A673 (cell line): ENCODE measurements at regions not wholly inside any gene's neighbourhood (a gene's known extent, or its start where the extent isn't known, plus 50 kb on each side); places are given as distances from the start of the nearest gene placed in this dataset.

Source experiments
- BruUV-seq: library from RNA; stranded (reverse); fragments of 400-500 nt; replicated peaks from 2 replicates; lab custom pipeline; 2021; lab: Mats Ljungman, UMichigan
- CTCF ChIA-PET: fragments of 300-600 bp; sonication (Branson Sonifier 250); formaldehyde crosslinking; loops from one replicate; lab custom pipeline; 2022; ENCODE audit warnings: antibody characterized with exemption; lab: Charles Lee
- POLR2A ChIA-PET: fragments of 300-600 bp; sonication (Branson Sonifier 250); formaldehyde crosslinking; loops from one replicate; lab custom pipeline; 2022; ENCODE audit warnings: antibody characterized with exemption; ENCODE audit not compliant: low non-redundant PET; lab: Charles Lee
- DNase-seq: peaks from one replicate; pipeline ENCODE4 v3.0.0-alpha.2; 2015; ENCODE audit warnings: low spot score
- H3K27ac ChIP-seq: fragments of 200-600 bp; sonication (generic); 2 replicates; pipeline ENCODE4 v1.5.1; 2016; ENCODE audit warnings: mixed run types, low read depth, mild to moderate bottlenecking, mixed read lengths, antibody characterized with exemption, low read length; ENCODE audit not compliant: poor library complexity, severe bottlenecking
- H3K27me3 ChIP-seq: fragments of 200-600 bp; sonication (generic); replicated peaks from 2 replicates; pipeline ENCODE4 v1.6.1; 2017; ENCODE audit warnings: mixed run types, low read depth, mild to moderate bottlenecking, mixed read lengths, antibody characterized with exemption, low read length; ENCODE audit not compliant: insufficient read depth, poor library complexity
- H3K36me3 ChIP-seq: fragments of 200-600 bp; sonication (generic); 2 replicates; pipeline ENCODE4 v1.6.1; 2016; ENCODE audit warnings: mixed run types, mild to moderate bottlenecking, mixed read lengths, antibody characterized with exemption, low read length; ENCODE audit not compliant: insufficient read depth, poor library complexity, severe bottlenecking
- H3K4me1 ChIP-seq: fragments of 200-600 bp; sonication (generic); 2 replicates; pipeline ENCODE4 v1.6.1; 2017; ENCODE audit warnings: mixed run types, mild to moderate bottlenecking, mixed read lengths, antibody characterized with exemption, low read length; ENCODE audit not compliant: insufficient read depth, poor library complexity, severe bottlenecking
- H3K4me3 ChIP-seq: fragments of 200-600 bp; sonication (generic); 2 replicates; pipeline ENCODE4 v1.5.1; 2016; ENCODE audit warnings: low read depth, mixed run types, mild to moderate bottlenecking, mixed read lengths, low read length; ENCODE audit not compliant: poor library complexity, severe bottlenecking
- H3K9me3 ChIP-seq: fragments of 200-600 bp; sonication (generic); 2 replicates; pipeline ENCODE4 v1.6.1; 2016; ENCODE audit warnings: mixed run types, low read depth, mild to moderate bottlenecking, mixed read lengths, antibody characterized with exemption, low read length; ENCODE audit not compliant: poor library complexity, severe bottlenecking
- CTCF ChIP-seq: fragments of 300-800, 200-600 bp; sonication (generic); conservative IDR thresholded peaks from 2 replicates; pipeline ENCODE4 v1.5.1; 2017; ENCODE audit warnings: low read depth, mild to moderate bottlenecking, antibody characterized with exemption, low read length, moderate library complexity, mixed read lengths
- EZH2 ChIP-seq: fragments of 200-600 bp; sonication (generic); IDR thresholded peaks from 2 replicates; pipeline ENCODE4 v1.6.1; 2017; ENCODE audit warnings: borderline replicate concordance, low read depth, mild to moderate bottlenecking, mixed read lengths, antibody characterized with exemption, low read length; ENCODE audit not compliant: poor library complexity, severe bottlenecking
- intact Hi-C: fragments of 100-400 bp; cut with micrococcal nuclease; formaldehyde crosslinking; loops from one replicate; pipeline ENCODE4 v1.10.0; 2022; ENCODE audit not compliant: unreplicated experiment

DNA sequence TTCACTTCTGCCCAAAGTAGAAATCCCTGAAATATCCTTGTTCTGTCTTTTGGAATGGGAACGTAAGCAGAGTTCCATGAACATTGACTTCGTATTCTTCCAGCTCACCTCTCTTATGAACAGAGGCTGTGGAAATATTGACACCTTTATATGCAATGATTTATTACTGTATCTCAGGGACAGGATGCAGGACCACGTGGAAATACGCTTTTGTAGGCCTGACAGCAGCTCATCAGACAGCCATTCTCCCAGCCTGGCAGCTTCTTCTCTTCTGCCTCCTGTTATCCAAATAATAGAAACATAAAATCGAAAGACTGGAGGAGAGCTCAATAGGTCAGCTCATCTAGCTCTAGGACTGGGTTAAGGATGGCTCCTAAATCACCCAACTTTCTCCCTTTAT is 106.2 kb upstream of the DTNBP1 start:
- no peak overlapping the region for H3K27ac ChIP-seq
- CTCF ChIA-PET: no interaction called here

DNA sequence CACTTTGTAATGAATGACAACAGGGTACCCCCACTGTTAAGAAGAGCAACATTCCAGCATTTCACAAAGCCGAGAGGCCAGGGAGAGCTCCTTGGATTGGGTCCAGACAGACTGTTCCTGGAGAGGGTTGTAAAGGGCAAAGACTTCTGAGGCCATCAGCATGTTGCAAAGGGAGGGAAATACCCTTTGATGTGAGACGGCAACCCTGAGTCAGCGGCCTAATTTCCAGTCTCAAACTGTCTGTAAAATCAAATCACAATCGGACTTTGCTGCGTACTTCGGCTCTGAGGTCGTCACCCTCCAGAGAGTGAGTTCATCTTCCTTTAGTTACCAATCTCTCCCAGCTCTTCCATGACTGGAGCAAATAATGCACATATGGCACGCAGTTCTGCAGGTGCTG is 101.0 kb upstream of the DTNBP1 start:
- Histone ChIP-seq H3K27ac (no peak overlapping the region), H3K9me3 (no peaks in the 10 kb centered on the region), H3K36me3 (no peaks in the 10 kb centered on the region), H3K27me3 (no peaks in the 10 kb centered on the region), H3K4me1 (no peaks in the 10 kb centered on the region), H3K4me3 (no peak overlapping the region)
- DNase-seq: no peak
- CTCF ChIA-PET: no interaction called here
- intact Hi-C loops: no loop called here
- TF ChIP-seq CTCF (no peak), EZH2 (no peak)
- POLR2A ChIA-PET: no interaction called here
- no TSS peak for BruUV-seq

More for the DNA sequence above, 106.2 kb upstream of the DTNBP1 start:
- no peak for DNase-seq
- no peaks in the 10 kb centered on the region for H3K4me1 ChIP-seq
- BruUV-seq: no TSS peak
- intact Hi-C loops: no loop called here
- TF ChIP-seq EZH2 (no peak), CTCF (no peak)
- H3K9me3 ChIP-seq: no peaks in the 10 kb centered on the region
- H3K36me3 ChIP-seq: no peaks in the 10 kb centered on the region
- POLR2A ChIA-PET: no interaction called here
- H3K27me3 ChIP-seq: no peaks in the 10 kb centered on the region
- H3K4me3 ChIP-seq: no peak overlapping the region

DNA sequence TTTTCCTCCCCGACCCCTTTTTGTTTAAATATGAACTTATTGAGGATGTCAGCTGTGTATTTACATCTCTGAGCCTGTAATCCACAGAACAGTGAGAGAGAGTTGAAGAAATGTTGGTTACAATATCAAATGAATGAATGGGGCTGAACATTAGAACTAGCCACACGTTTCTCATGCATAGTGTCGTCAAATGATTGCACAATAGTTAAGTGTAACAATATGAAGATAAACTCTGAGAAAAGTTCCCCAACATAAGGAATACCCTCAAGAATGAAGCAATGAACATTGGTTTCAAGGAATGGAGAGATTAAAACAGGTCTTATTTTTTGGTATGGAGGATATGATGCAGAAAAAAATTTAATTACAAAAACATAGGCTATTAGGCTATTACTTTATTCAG is 100.5 kb upstream of the DTNBP1 start:
- ChIA-PET CTCF (no interaction called here), POLR2A (no interaction called here)
- no peaks in the 10 kb centered on the region for H3K27me3 ChIP-seq
- no peak overlapping the region for H3K4me3 ChIP-seq
- TF ChIP-seq CTCF: no peak
- no peak for TF ChIP-seq EZH2
- H3K9me3 ChIP-seq: no peaks in the 10 kb centered on the region
- no peak overlapping the region for H3K27ac ChIP-seq
- intact Hi-C loops: no loop called here
- no TSS peak for BruUV-seq
- no peak for DNase-seq
- H3K36me3 ChIP-seq: no peaks in the 10 kb centered on the region
- H3K4me1 ChIP-seq: no peaks in the 10 kb centered on the region
